RWPE2 (cell line): ENCODE measurements at regions not wholly inside any gene's neighbourhood (a gene's known extent, or its start where the extent isn't known, plus 50 kb on each side); places are given as distances from the start of the nearest gene placed in this dataset.
A peak's percentile ranks its signal among the peaks of the same experiment; 100 is the strongest.

Source experiments
- ATAC-seq: fragments of 200-7000 bp; cut with Tn5 transposase; 3 replicates; pipeline ENCODE4 v1.9.1; 2021; ENCODE audit warnings: low read depth
- DNase-seq: peaks from one replicate; pipeline ENCODE4 v3.0.0-alpha.2; 2020; ENCODE audit warnings: low spot score
- H3K27ac ChIP-seq: fragments of 450-650 bp; 2 replicates; pipeline ENCODE4 v1.5.1; 2017; ENCODE audit warnings: mild to moderate bottlenecking; ENCODE audit not compliant: poor library complexity, severe bottlenecking
- H3K27me3 ChIP-seq: fragments of 250-450 bp; sonication (Bioruptor Pico); 2 replicates; pipeline ENCODE4 v1.5.1; 2021; ENCODE audit warnings: mild to moderate bottlenecking, moderate library complexity; ENCODE audit not compliant: insufficient read depth, poor library complexity, severe bottlenecking
- H3K36me3 ChIP-seq: fragments of 250-450 bp; sonication (Bioruptor Pico); 2 replicates; pipeline ENCODE4 v1.5.1; 2020; ENCODE audit warnings: low read depth, mild to moderate bottlenecking, moderate library complexity
- H3K4me1 ChIP-seq: fragments of 250-450 bp; sonication (Bioruptor Pico); 2 replicates; pipeline ENCODE4 v1.5.1; 2021; ENCODE audit warnings: mild to moderate bottlenecking, moderate library complexity; ENCODE audit not compliant: insufficient read depth, poor library complexity, severe bottlenecking
- H3K4me3 ChIP-seq: fragments of 250-450 bp; sonication (Bioruptor Pico); 2 replicates; pipeline ENCODE4 v1.5.1; 2021; ENCODE audit warnings: mild to moderate bottlenecking, moderate library complexity; ENCODE audit not compliant: severe bottlenecking
- H3K9me3 ChIP-seq: fragments of 250-450 bp; sonication (Bioruptor Pico); 2 replicates; pipeline ENCODE4 v1.5.1; 2021; ENCODE audit warnings: mild to moderate bottlenecking, moderate library complexity; ENCODE audit not compliant: severe bottlenecking
- CTCF ChIP-seq: fragments of 450-650 bp; IDR thresholded peaks from one replicate; pipeline ENCODE4 v1.5.1; 2017; ENCODE audit warnings: mild to moderate bottlenecking, moderate library complexity; ENCODE audit not compliant: poor library complexity, severe bottlenecking

DNA sequence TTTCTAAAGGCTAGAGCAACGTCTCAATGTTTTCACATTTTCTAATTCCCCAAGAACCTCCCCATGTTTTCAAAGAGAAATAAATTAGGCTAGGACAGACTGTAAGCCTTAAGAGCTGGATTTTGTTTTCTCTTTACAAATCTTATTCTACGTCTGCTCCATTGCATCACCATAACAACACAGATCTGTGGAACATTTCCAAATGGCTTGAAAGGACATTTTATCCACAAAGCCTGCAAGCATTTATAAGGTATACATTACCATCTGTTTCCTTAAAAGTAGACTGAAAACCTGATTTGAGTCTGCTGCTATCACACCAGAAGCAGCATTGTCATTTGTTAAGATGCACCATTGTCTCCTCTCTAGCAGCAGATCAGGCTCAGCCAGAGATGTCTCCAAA, 115.3 kb upstream of the PLEKHA5 start:
- Histone ChIP-seq H3K27me3 (no peaks in the 10 kb centered on the region), H3K36me3 (no peaks in the 10 kb centered on the region), H3K4me1 (no peaks in the 10 kb centered on the region), H3K9me3 (no peaks in the 10 kb centered on the region), H3K4me3 (no peak overlapping the region), H3K27ac (no peak overlapping the region)
- TF ChIP-seq CTCF: no peak
- ATAC-seq (no peak), DNase-seq (no peak)

- Histone ChIP-seq H3K27me3 (no peaks in the 10 kb centered on the region), H3K36me3 (no peaks in the 10 kb centered on the region), H3K4me3 (no peak overlapping the region), H3K27ac (no peak overlapping the region), H3K4me1 (no peaks in the 10 kb centered on the region), H3K9me3 (no peaks in the 10 kb centered on the region)
- no peak for TF ChIP-seq CTCF
- no peak for DNase-seq
- no peak for ATAC-seq
Measured at GRCh38 chr12:19015285-19015684, 114.2 kb upstream of the PLEKHA5 start.

DNA sequence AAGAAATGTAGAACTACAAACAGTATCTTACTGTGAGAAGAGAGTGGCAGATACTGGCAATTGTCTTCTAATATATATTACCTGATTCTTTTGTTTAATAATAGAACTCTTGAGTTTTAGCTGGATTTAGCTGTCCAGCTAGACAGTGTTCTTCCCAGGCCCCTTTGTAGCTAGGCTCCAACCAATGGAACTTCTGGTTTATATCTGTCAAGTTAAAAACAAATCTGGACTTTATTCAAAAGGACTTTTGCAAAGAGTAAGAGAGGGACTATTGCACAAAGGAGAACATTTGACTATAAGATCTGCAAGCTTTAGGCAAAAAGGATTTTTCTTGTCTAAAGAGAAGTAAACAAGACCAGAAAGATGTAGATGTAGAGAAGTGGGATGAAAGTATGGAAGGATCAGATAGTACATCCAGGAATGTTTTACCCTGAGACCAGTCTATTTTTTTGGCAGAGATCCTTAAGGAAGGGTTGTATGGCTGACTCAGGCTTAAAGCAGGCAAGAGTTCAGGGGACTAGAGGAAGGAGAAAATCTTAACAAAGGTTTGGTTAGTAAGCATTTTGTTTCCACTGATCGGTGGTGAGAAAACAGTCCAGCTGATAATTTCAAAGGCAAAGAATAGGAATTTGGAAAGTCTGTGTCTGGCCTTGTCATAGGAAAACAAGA, 111.1 kb upstream of the PLEKHA5 start:
- TF ChIP-seq CTCF: no peak
- H3K4me3 ChIP-seq: no peak overlapping the region
- H3K27ac ChIP-seq: no peak overlapping the region
- ATAC-seq (peak; percentile 70), DNase-seq (no peak)
- H3K36me3 ChIP-seq: no peaks in the 10 kb centered on the region
- H3K27me3 ChIP-seq: no peaks in the 10 kb centered on the region
- no peaks in the 10 kb centered on the region for H3K9me3 ChIP-seq
- H3K4me1 ChIP-seq: no peaks in the 10 kb centered on the region

- H3K4me3 ChIP-seq: no peak overlapping the region
- no peaks in the 10 kb centered on the region for H3K4me1 ChIP-seq
- no peaks in the 10 kb centered on the region for H3K36me3 ChIP-seq
- no peaks in the 10 kb centered on the region for H3K27me3 ChIP-seq
- no peak for DNase-seq
- H3K9me3 ChIP-seq: no peaks in the 10 kb centered on the region
- no peak for TF ChIP-seq CTCF
- H3K27ac ChIP-seq: no peak overlapping the region
- no peak for ATAC-seq
Measured at GRCh38 chr12:19021240-19021639, 108.3 kb upstream of the PLEKHA5 start.

- Histone ChIP-seq H3K27ac (no peak overlapping the region), H3K9me3 (no peaks in the 10 kb centered on the region), H3K4me1 (no peaks in the 10 kb centered on the region), H3K36me3 (no peaks in the 10 kb centered on the region), H3K27me3 (no peaks in the 10 kb centered on the region), H3K4me3 (no peak overlapping the region)
- no peak for DNase-seq
- TF ChIP-seq CTCF: no peak
- no peak for ATAC-seq
Measured at GRCh38 chr12:19021646-19022045, 107.9 kb upstream of the PLEKHA5 start.
